Trophoblast cell (in vitro differentiated cells and primary cell): ENCODE measurements at regions not wholly inside any gene's neighbourhood (a gene's known extent, or its start where the extent isn't known, plus 50 kb on each side); places are given as distances from the start of the nearest gene placed in this dataset.

Experiments used
- DNase-seq, 2 donors: peaks; one replicate each; pipeline ENCODE4 v3.0.0-alpha.2; 2016
- H2AFZ ChIP-seq: 2 replicates; pipeline ENCODE4 v1.6.1; 2013; ENCODE audit warnings: low read length, moderate library complexity, mild to moderate bottlenecking; ENCODE audit not compliant: insufficient read depth, poor library complexity
- H2AK5ac ChIP-seq: 2 replicates; pipeline ENCODE4 v1.6.1; 2013; ENCODE audit warnings: mild to moderate bottlenecking, low read length
- H2BK120ac ChIP-seq: 2 replicates; pipeline ENCODE4 v1.6.1; 2013; ENCODE audit warnings: low read length, mild to moderate bottlenecking, moderate library complexity; ENCODE audit not compliant: insufficient read depth, poor library complexity
- H2BK12ac ChIP-seq: 2 replicates; pipeline ENCODE4 v1.6.1; 2013; ENCODE audit warnings: mild to moderate bottlenecking, low read length, moderate library complexity
- H2BK5ac ChIP-seq: 2 replicates; pipeline ENCODE4 v1.6.1; 2013; ENCODE audit warnings: low read length, low read depth, moderate library complexity, mild to moderate bottlenecking; ENCODE audit not compliant: poor library complexity
- H3K14ac ChIP-seq: 2 replicates; pipeline ENCODE4 v1.6.1; 2013; ENCODE audit warnings: mild to moderate bottlenecking, low read length
- H3K18ac ChIP-seq: 2 replicates; pipeline ENCODE4 v1.6.1; 2013; ENCODE audit warnings: mild to moderate bottlenecking, low read length
- H3K23ac ChIP-seq: 2 replicates; pipeline ENCODE4 v1.6.1; 2013; ENCODE audit warnings: low read length
- H3K27ac ChIP-seq: 2 replicates; pipeline ENCODE4 v1.5.1; 2013; ENCODE audit warnings: low read depth, mild to moderate bottlenecking, inconsistent platforms, low read length, moderate library complexity
- H3K27me3 ChIP-seq: 2 replicates; pipeline ENCODE4 v1.6.1; 2013; ENCODE audit warnings: inconsistent platforms, mild to moderate bottlenecking, low read length, moderate library complexity; ENCODE audit not compliant: insufficient read depth
- H3K36me3 ChIP-seq, 2 experiments: 1 replicate in 1 of 2; 2 replicates in 1 of 2; pipeline ENCODE4 v1.6.1; 2013; ENCODE audit warnings: low read length in 2 of 2, mild to moderate bottlenecking in 2 of 2, moderate library complexity in 1 of 2; ENCODE audit not compliant: insufficient read depth in 2 of 2, control insufficient read depth in 1 of 2
- H3K4ac ChIP-seq: 2 replicates; pipeline ENCODE4 v1.6.1; 2013; ENCODE audit warnings: low read depth, mild to moderate bottlenecking, low read length, moderate library complexity
- H3K4me1 ChIP-seq, 2 experiments: 1 replicate in 1 of 2; 2 replicates in 1 of 2; pipeline ENCODE4 v1.6.1; 2013; ENCODE audit warnings: low read length in 2 of 2, mild to moderate bottlenecking in 2 of 2, moderate library complexity in 1 of 2; ENCODE audit not compliant: insufficient read depth in 2 of 2, control insufficient read depth in 1 of 2
- H3K4me2 ChIP-seq: 2 replicates; pipeline ENCODE4 v1.6.1; 2013; ENCODE audit warnings: inconsistent platforms, mild to moderate bottlenecking, low read length, moderate library complexity
- H3K4me3 ChIP-seq: 2 replicates; pipeline ENCODE4 v1.5.1; 2013; ENCODE audit warnings: mild to moderate bottlenecking, low read depth, low read length, inconsistent platforms
- H3K79me1 ChIP-seq: one replicate; pipeline ENCODE4 v1.6.1; 2013; ENCODE audit warnings: low read length
- H3K79me2 ChIP-seq: 2 replicates; pipeline ENCODE4 v1.6.1; 2013; ENCODE audit warnings: low read length, mild to moderate bottlenecking; ENCODE audit not compliant: control insufficient read depth, insufficient read depth, poor library complexity
- H3K9ac ChIP-seq: 2 replicates; pipeline ENCODE4 v1.6.1; 2013; ENCODE audit warnings: mild to moderate bottlenecking, low read length
- H3K9me3 ChIP-seq: 2 replicates; pipeline ENCODE4 v1.6.1; 2013; ENCODE audit warnings: low read depth, mild to moderate bottlenecking, control low read depth, inconsistent platforms, low read length; ENCODE audit not compliant: insufficient read depth
- H4K12ac ChIP-seq: 2 replicates; pipeline ENCODE4 v1.6.1; 2013; ENCODE audit warnings: low read depth, mild to moderate bottlenecking, low read length, moderate library complexity
- H4K8ac ChIP-seq: 2 replicates; pipeline ENCODE4 v1.6.1; 2013; ENCODE audit warnings: low read depth, mild to moderate bottlenecking, low read length, moderate library complexity
- H4K91ac ChIP-seq: one replicate; pipeline ENCODE4 v1.6.1; 2013; ENCODE audit warnings: low read depth, mild to moderate bottlenecking, low read length, moderate library complexity
- WGBS: extraction: QIAGEN DNeasy Blood & Tissue Kit; methylation state at CpG from one replicate; pipeline ENCODE4 v1.1.7; 2013; ENCODE audit warnings: missing lambda C conversion rate; ENCODE audit not compliant: insufficient read length, insufficient coverage; ENCODE audit errors: extremely low coverage; 5-methylcytosine and 5-hydroxymethylcytosine counted together

DNA sequence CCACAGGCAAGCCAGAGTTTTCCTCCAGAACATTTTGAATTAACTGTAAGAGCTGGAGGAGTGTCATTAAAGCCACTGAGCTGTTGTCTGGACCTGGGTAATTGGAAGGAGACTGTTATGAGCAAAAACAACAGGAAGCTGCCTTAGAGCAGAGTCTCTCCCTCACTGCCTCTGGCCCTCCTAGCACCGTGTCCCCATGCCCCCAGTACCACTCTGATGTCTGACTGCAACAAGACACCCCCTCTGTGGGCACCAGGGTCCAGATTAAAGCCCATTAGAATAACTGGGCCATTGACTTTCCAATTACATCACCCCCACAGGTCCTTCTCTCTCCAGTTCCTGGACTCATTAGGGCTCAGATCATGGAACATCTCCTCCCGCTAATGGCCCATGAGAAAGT lies 216.3 kb downstream of the USP6NL start:
- Histone ChIP-seq H3K79me1 (no peaks in the 10 kb centered on the region), H3K79me2 (no peaks in the 10 kb centered on the region), H2BK12ac (no peak overlapping the region), H3K14ac (no peak overlapping the region), H3K4me3 (no peak overlapping the region), H4K91ac (no peak overlapping the region), H2BK120ac (no peak overlapping the region), H3K4ac (no peak overlapping the region), H3K9me3 (peaks cover 3% of the 10 kb centered on the region), H3K23ac (no peak overlapping the region), H2AFZ (no peak overlapping the region), H4K8ac (no peak overlapping the region), H3K18ac (no peak overlapping the region), H3K27ac (no peak overlapping the region), H3K36me3 (no peaks in the 10 kb centered on the region), H3K4me2 (no peak overlapping the region), H4K12ac (no peak overlapping the region), H3K4me1 (no peaks in the 10 kb centered on the region), H2BK5ac (no peak overlapping the region), H3K27me3 (no peaks in the 10 kb centered on the region), H3K9ac (no peak overlapping the region), H2AK5ac (no peak overlapping the region)
- DNase-seq = no peak
- no CpG with 5 or more reads among the region's 2 CpGs for WGBS

- no peak overlapping the region for H3K4me2 ChIP-seq
- no peaks in the 10 kb centered on the region for H3K4me1 ChIP-seq
- no peak overlapping the region for H2AFZ ChIP-seq
- H3K79me2 ChIP-seq = no peaks in the 10 kb centered on the region
- H3K27ac ChIP-seq = no peak overlapping the region
- H3K9me3 ChIP-seq = peaks cover 3% of the 10 kb centered on the region
- no peak overlapping the region for H3K23ac ChIP-seq
- no peaks in the 10 kb centered on the region for H3K27me3 ChIP-seq
- no peak for DNase-seq
- H4K91ac ChIP-seq = no peak overlapping the region
- H3K79me1 ChIP-seq = no peaks in the 10 kb centered on the region
- H3K36me3 ChIP-seq = no peaks in the 10 kb centered on the region
- H3K14ac ChIP-seq = no peak overlapping the region
- H4K12ac ChIP-seq = no peak overlapping the region
- H2BK120ac ChIP-seq = no peak overlapping the region
- no peak overlapping the region for H3K4ac ChIP-seq
- H3K4me3 ChIP-seq = no peak overlapping the region
- no peak overlapping the region for H3K18ac ChIP-seq
- no peak overlapping the region for H3K9ac ChIP-seq
- no peak overlapping the region for H4K8ac ChIP-seq
- whole genome bisulfite sequencing = no CpG with 5 or more reads among the region's 9 CpGs
- no peak overlapping the region for H2BK5ac ChIP-seq
- H2BK12ac ChIP-seq = no peak overlapping the region
- no peak overlapping the region for H2AK5ac ChIP-seq
Observed at GRCh38 chr10:11393858-11394257, 217.6 kb downstream of the USP6NL start.

DNA sequence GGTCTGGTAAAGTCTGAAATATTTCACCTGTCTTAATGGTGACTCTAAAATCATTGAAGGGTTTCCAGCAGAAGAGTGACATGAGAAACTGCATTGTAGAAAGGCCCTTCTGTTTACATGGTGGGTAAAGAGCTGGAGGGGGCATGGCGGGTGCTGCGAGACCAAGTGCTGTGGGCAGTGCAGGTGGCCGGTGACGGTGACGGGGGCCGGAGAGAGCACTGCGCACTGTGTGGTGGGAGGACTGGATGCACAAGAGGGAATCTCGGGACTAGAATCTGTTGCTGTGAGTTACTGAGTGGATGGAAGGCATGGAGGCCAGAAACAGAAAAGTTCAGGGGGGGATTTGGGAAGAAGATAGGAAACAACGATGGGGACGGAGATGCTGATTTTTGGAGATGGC lies 218.7 kb downstream of the USP6NL start:
- no peak overlapping the region for H2BK120ac ChIP-seq
- H3K27me3 ChIP-seq = no peaks in the 10 kb centered on the region
- no peak for DNase-seq
- H2AFZ ChIP-seq = no peak overlapping the region
- no peak overlapping the region for H3K18ac ChIP-seq
- WGBS = no CpG with 5 or more reads among the region's 10 CpGs
- H3K36me3 ChIP-seq = no peaks in the 10 kb centered on the region
- H2BK12ac ChIP-seq = no peak overlapping the region
- H3K4ac ChIP-seq = no peak overlapping the region
- H4K12ac ChIP-seq = no peak overlapping the region
- H3K4me1 ChIP-seq = no peaks in the 10 kb centered on the region
- H3K79me2 ChIP-seq = no peaks in the 10 kb centered on the region
- no peak overlapping the region for H3K27ac ChIP-seq
- H4K8ac ChIP-seq = no peak overlapping the region
- H3K4me3 ChIP-seq = no peak overlapping the region
- no peaks in the 10 kb centered on the region for H3K79me1 ChIP-seq
- no peak overlapping the region for H4K91ac ChIP-seq
- H3K9ac ChIP-seq = no peak overlapping the region
- peaks cover 3% of the 10 kb centered on the region for H3K9me3 ChIP-seq
- no peak overlapping the region for H3K14ac ChIP-seq
- no peak overlapping the region for H2BK5ac ChIP-seq
- H3K4me2 ChIP-seq = no peak overlapping the region
- H3K23ac ChIP-seq = no peak overlapping the region
- H2AK5ac ChIP-seq = no peak overlapping the region

DNA sequence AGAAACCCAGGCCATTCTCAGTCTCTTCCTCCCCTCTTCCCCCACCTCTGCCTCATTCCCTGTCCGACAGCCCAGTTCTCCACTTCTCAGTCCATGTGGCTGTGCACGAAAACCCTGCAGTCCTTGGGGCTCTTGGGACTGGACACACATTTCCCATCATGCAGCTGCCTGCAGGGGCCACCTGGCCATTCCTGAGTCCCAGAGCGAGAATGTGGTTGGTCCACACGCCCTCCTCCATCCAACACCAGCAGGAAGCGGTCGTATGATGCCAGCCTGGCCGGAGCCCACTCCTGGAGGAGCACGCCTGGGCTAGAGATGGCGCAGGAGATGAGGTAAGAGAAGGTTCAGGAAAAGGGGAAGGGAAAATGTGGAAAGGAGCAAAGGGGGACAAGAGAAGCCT lies 222.5 kb downstream of the USP6NL start:
- H4K8ac ChIP-seq = no peak overlapping the region
- H3K4me1 ChIP-seq = no peaks in the 10 kb centered on the region
- H2BK120ac ChIP-seq = no peak overlapping the region
- DNase-seq = no peak
- no peak overlapping the region for H2BK5ac ChIP-seq
- no CpG with 5 or more reads among the region's 9 CpGs for WGBS
- H2AFZ ChIP-seq = no peak overlapping the region
- no peaks in the 10 kb centered on the region for H3K36me3 ChIP-seq
- H4K12ac ChIP-seq = no peak overlapping the region
- H4K91ac ChIP-seq = no peak overlapping the region
- H3K18ac ChIP-seq = no peak overlapping the region
- no peak overlapping the region for H3K23ac ChIP-seq
- no peak overlapping the region for H2BK12ac ChIP-seq
- no peaks in the 10 kb centered on the region for H3K9me3 ChIP-seq
- no peak overlapping the region for H3K4me2 ChIP-seq
- no peak overlapping the region for H3K4me3 ChIP-seq
- H3K14ac ChIP-seq = no peak overlapping the region
- no peak overlapping the region for H2AK5ac ChIP-seq
- no peak overlapping the region for H3K9ac ChIP-seq
- H3K27ac ChIP-seq = no peak overlapping the region
- no peaks in the 10 kb centered on the region for H3K79me1 ChIP-seq
- no peaks in the 10 kb centered on the region for H3K79me2 ChIP-seq
- no peak overlapping the region for H3K4ac ChIP-seq
- no peaks in the 10 kb centered on the region for H3K27me3 ChIP-seq
